H9 (cell line): ENCODE measurements at regions not wholly inside any gene's neighbourhood (a gene's known extent, or its start where the extent isn't known, plus 50 kb on each side); places are given as distances from the start of the nearest gene placed in this dataset.

Source experiments
- DNase-seq: peaks from one replicate; pipeline ENCODE4 v3.0.0-alpha.2; 2017
- H2AFZ ChIP-seq: one replicate; pipeline ENCODE4 v1.6.1; 2013; ENCODE audit warnings: mild to moderate bottlenecking, low read length, control low read depth, moderate library complexity
- H2AK5ac ChIP-seq: 2 replicates; pipeline ENCODE4 v1.6.1; 2013; ENCODE audit warnings: low read length, control low read depth, mixed read lengths; ENCODE audit not compliant: insufficient read length
- H2BK120ac ChIP-seq: one replicate; pipeline ENCODE4 v1.6.1; 2013; ENCODE audit warnings: low read depth, mild to moderate bottlenecking, low read length, control low read depth, inconsistent platforms; ENCODE audit not compliant: poor library complexity, severe bottlenecking
- H2BK12ac ChIP-seq: 2 replicates; pipeline ENCODE4 v1.6.1; 2013; ENCODE audit warnings: low read length, control low read depth, mixed read lengths, low read depth; ENCODE audit not compliant: insufficient read length
- H2BK15ac ChIP-seq: 2 replicates; pipeline ENCODE4 v1.6.1; 2013; ENCODE audit warnings: low read depth, low read length, control low read depth
- H2BK20ac ChIP-seq: one replicate; pipeline ENCODE4 v1.6.1; 2013; ENCODE audit warnings: low read depth, mild to moderate bottlenecking, low read length, control low read depth, inconsistent platforms; ENCODE audit not compliant: poor library complexity, severe bottlenecking
- H2BK5ac ChIP-seq: 2 replicates; pipeline ENCODE4 v1.6.1; 2013; ENCODE audit warnings: low read length, control low read depth, mixed read lengths; ENCODE audit not compliant: insufficient read length
- H3K14ac ChIP-seq: 2 replicates; pipeline ENCODE4 v1.6.1; 2013; ENCODE audit warnings: low read length, control low read depth; ENCODE audit not compliant: insufficient read depth
- H3K18ac ChIP-seq: 2 replicates; pipeline ENCODE4 v1.6.1; 2013; ENCODE audit warnings: low read depth, mild to moderate bottlenecking, mixed read lengths, low read length, control low read depth; ENCODE audit not compliant: insufficient read length
- H3K23ac ChIP-seq: 2 replicates; pipeline ENCODE4 v1.6.1; 2013; ENCODE audit warnings: low read length, control low read depth, mixed read lengths, low read depth; ENCODE audit not compliant: insufficient read length
- H3K23me2 ChIP-seq: 2 replicates; pipeline ENCODE4 v1.6.1; 2013; ENCODE audit warnings: low read depth, mild to moderate bottlenecking, mixed read lengths, low read length, control low read depth; ENCODE audit not compliant: insufficient read length, poor library complexity, severe bottlenecking
- H3K27ac ChIP-seq: 2 replicates; pipeline ENCODE4 v1.5.1; 2013; ENCODE audit warnings: low read length, control low read depth, mixed read lengths, low read depth; ENCODE audit not compliant: insufficient read length
- H3K27me3 ChIP-seq: 2 replicates; pipeline ENCODE4 v1.6.1; 2013; ENCODE audit warnings: low read length, control low read depth, inconsistent platforms; ENCODE audit not compliant: insufficient read depth
- H3K4ac ChIP-seq: 2 replicates; pipeline ENCODE4 v1.6.1; 2013; ENCODE audit warnings: low read depth, mild to moderate bottlenecking, control low read depth, inconsistent platforms, low read length, moderate library complexity
- H3K4me1 ChIP-seq: 2 replicates; pipeline ENCODE4 v1.6.1; 2013; ENCODE audit warnings: low read length, control low read depth, inconsistent platforms; ENCODE audit not compliant: insufficient read depth
- H3K4me2 ChIP-seq: 2 replicates; pipeline ENCODE4 v1.6.1; 2013; ENCODE audit warnings: low read length, control low read depth, mixed read lengths; ENCODE audit not compliant: insufficient read length, insufficient read depth
- H3K56ac ChIP-seq: 2 replicates; pipeline ENCODE4 v1.6.1; 2013; ENCODE audit warnings: low read depth, mild to moderate bottlenecking, mixed read lengths, low read length, control low read depth; ENCODE audit not compliant: insufficient read length
- H3K79me1 ChIP-seq: 2 replicates; pipeline ENCODE4 v1.6.1; 2013; ENCODE audit warnings: low read depth, mild to moderate bottlenecking, moderate library complexity, low read length, control low read depth, inconsistent platforms; ENCODE audit not compliant: insufficient read depth, poor library complexity, severe bottlenecking
- H3K79me2 ChIP-seq: 2 replicates; pipeline ENCODE4 v1.6.1; 2013; ENCODE audit warnings: low read length, control low read depth, inconsistent platforms; ENCODE audit not compliant: insufficient read depth
- H3K9ac ChIP-seq: 2 replicates; pipeline ENCODE4 v1.6.1; 2013; ENCODE audit warnings: low read length, control low read depth, mixed read lengths; ENCODE audit not compliant: insufficient read length; ENCODE audit errors: extremely low read depth
- H3K9me3 ChIP-seq: one replicate; pipeline ENCODE4 v1.6.1; 2013; ENCODE audit warnings: low read depth, low read length, inconsistent platforms; ENCODE audit not compliant: control insufficient read depth
- H3T11ph ChIP-seq: one replicate; pipeline ENCODE4 v1.6.1; 2013; ENCODE audit warnings: mild to moderate bottlenecking, low read length, control low read depth, inconsistent platforms
- H4K20me1 ChIP-seq: one replicate; pipeline ENCODE4 v1.6.1; 2013; ENCODE audit not compliant: control insufficient read depth, insufficient read length, insufficient read depth
- H4K5ac ChIP-seq: 2 replicates; pipeline ENCODE4 v1.6.1; 2013; ENCODE audit warnings: low read depth, mild to moderate bottlenecking, mixed read lengths, low read length, control low read depth; ENCODE audit not compliant: insufficient read length
- H4K8ac ChIP-seq: replicated peaks from 2 replicates; pipeline ENCODE4 v1.6.1; 2013; ENCODE audit warnings: low read length, control low read depth, mixed read lengths, low read depth; ENCODE audit not compliant: insufficient read length
- H4K91ac ChIP-seq: 2 replicates; pipeline ENCODE4 v1.6.1; 2013; ENCODE audit warnings: low read depth, mild to moderate bottlenecking, moderate library complexity, mixed read lengths, low read length, control low read depth; ENCODE audit not compliant: insufficient read length
- H3K27ac Mint-ChIP-seq, 3 experiments: 2 replicates in 2 of 3; 3 replicates in 1 of 3; pipeline ENCODE4 v1.8.0; 2020 to 2021; ENCODE audit warnings: mixed read lengths in 3 of 3, mild to moderate bottlenecking in 1 of 3, moderate library complexity in 1 of 3
- H3K27me3 Mint-ChIP-seq: 2 replicates; pipeline ENCODE4 v1.8.0; 2021; ENCODE audit warnings: low read depth, mild to moderate bottlenecking, moderate library complexity, mixed read lengths
- H3K36me3 Mint-ChIP-seq, 3 experiments: 2 replicates in 2 of 3; 3 replicates in 1 of 3; pipeline ENCODE4 v1.8.0; 2020 to 2021; ENCODE audit warnings: low read depth in 3 of 3, mixed read lengths in 3 of 3; ENCODE audit not compliant: insufficient read depth in 1 of 3
- H3K4me1 Mint-ChIP-seq, 2 experiments: 2 replicates each; pipeline ENCODE4 v1.8.0; 2020; ENCODE audit warnings: mixed read lengths in 2 of 2
- H3K4me3 Mint-ChIP-seq, 2 experiments: 2 replicates in 1 of 2; 3 replicates in 1 of 2; pipeline ENCODE4 v1.8.0; 2020 to 2021; ENCODE audit warnings: mild to moderate bottlenecking in 2 of 2, mixed read lengths in 2 of 2, moderate library complexity in 1 of 2
- H3K9me3 Mint-ChIP-seq, 2 experiments: 2 replicates in 1 of 2; 3 replicates in 1 of 2; pipeline ENCODE4 v1.8.0; 2020; ENCODE audit warnings: mild to moderate bottlenecking in 2 of 2, mixed read lengths in 2 of 2, moderate library complexity in 1 of 2
- WGBS: extraction: QIAGEN DNeasy Blood & Tissue Kit; methylation state at CpG from one replicate; pipeline ENCODE4 v1.1.7; 2013; ENCODE audit warnings: missing lambda C conversion rate, low lambda C conversion rate, mixed read lengths; ENCODE audit not compliant: insufficient read length; ENCODE audit errors: extremely low coverage; 5-methylcytosine and 5-hydroxymethylcytosine counted together
- TF ChIP-seq, protein P1 (sequence below): fragments of 200-600 bp; sonication (generic); conservative IDR thresholded peaks from 3 replicates; pipeline ENCODE4 v1.8.0; 2021; ENCODE audit warnings: antibody characterized with exemption, mild to moderate bottlenecking

DNA sequence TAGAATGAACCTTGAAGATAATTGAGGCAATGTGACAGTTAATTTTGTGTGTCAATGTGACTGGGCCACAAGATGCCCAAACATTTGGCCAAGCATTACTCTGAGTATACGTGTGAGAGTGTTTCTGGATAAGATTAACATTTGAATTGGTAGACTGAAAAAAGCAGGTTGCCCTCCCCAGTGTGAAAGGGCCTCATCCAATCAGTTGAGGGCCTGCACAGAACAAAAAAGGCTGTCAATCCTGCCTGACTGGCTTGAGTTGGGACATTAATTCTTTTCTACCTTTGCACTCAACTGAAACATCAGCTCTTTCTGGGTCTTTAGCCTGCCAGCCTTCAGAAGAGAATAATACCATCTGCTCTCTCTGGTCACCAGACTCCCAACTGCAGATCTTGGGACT lies 56.6 kb upstream of the PDE1C start:
- H2BK120ac ChIP-seq, result no peak overlapping the region
- Mint-ChIP-seq H3K4me1 (peaks cover 12 to 14% of the 10 kb centered on the region in 2 experiments), H3K4me3 (no peak overlapping the region), H3K36me3 (peaks cover 0 to 13% (median 2%) of the 10 kb centered on the region in 3 experiments; a peak in 3 of 7 replicates), H3K27me3 (peaks cover 10% of the 10 kb centered on the region), H3K9me3 (peaks cover 21 to 22% of the 10 kb centered on the region in 2 experiments), H3K27ac (no peak overlapping the region)
- no peak overlapping the region for H4K8ac ChIP-seq
- no peak overlapping the region for H3K9ac ChIP-seq
- H2AK5ac ChIP-seq, result no peak overlapping the region
- H3K79me1 ChIP-seq, result no peaks in the 10 kb centered on the region
- no peaks in the 10 kb centered on the region; the same call in 1 of the 2 replicates for H3K4me1 ChIP-seq
- H2BK5ac ChIP-seq, result no peak overlapping the region
- H2BK20ac ChIP-seq, result no peak overlapping the region
- H3K9me3 ChIP-seq, result no peaks in the 10 kb centered on the region
- WGBS, result no CpG with 5 or more reads among the region's 1 CpG
- H3K27me3 ChIP-seq, result no peaks in the 10 kb centered on the region
- H3K14ac ChIP-seq, result no peak overlapping the region
- H4K5ac ChIP-seq, result no peak overlapping the region
- H3K79me2 ChIP-seq, result no peaks in the 10 kb centered on the region
- no peak overlapping the region for H3K27ac ChIP-seq
- H3K4ac ChIP-seq, result no peak overlapping the region
- no peak overlapping the region for H2BK15ac ChIP-seq
- no peak overlapping the region for H3K23ac ChIP-seq
- no peak overlapping the region for H2AFZ ChIP-seq
- H3T11ph ChIP-seq, result no peak overlapping the region
- no peak overlapping the region for H4K91ac ChIP-seq
- H2BK12ac ChIP-seq, result no peak overlapping the region
- no peak overlapping the region for H3K18ac ChIP-seq
- H4K20me1 ChIP-seq, result no peaks in the 10 kb centered on the region
- no peak overlapping the region for H3K56ac ChIP-seq
- TF ChIP-seq, protein P1, sequence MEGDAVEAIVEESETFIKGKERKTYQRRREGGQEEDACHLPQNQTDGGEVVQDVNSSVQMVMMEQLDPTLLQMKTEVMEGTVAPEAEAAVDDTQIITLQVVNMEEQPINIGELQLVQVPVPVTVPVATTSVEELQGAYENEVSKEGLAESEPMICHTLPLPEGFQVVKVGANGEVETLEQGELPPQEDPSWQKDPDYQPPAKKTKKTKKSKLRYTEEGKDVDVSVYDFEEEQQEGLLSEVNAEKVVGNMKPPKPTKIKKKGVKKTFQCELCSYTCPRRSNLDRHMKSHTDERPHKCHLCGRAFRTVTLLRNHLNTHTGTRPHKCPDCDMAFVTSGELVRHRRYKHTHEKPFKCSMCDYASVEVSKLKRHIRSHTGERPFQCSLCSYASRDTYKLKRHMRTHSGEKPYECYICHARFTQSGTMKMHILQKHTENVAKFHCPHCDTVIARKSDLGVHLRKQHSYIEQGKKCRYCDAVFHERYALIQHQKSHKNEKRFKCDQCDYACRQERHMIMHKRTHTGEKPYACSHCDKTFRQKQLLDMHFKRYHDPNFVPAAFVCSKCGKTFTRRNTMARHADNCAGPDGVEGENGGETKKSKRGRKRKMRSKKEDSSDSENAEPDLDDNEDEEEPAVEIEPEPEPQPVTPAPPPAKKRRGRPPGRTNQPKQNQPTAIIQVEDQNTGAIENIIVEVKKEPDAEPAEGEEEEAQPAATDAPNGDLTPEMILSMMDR, result no peak
- DNase-seq, result no peak
- no peaks in the 10 kb centered on the region for H3K23me2 ChIP-seq
- H3K4me2 ChIP-seq, result no peak overlapping the region
